Endodermal cell (in vitro differentiated cells): ENCODE measurements at regions not wholly inside any gene's neighbourhood (a gene's known extent, or its start where the extent isn't known, plus 50 kb on each side); places are given as distances from the start of the nearest gene placed in this dataset.

ENCODE experiments used
- DNase-seq: peaks from one replicate; pipeline ENCODE4 v3.0.0-alpha.2; 2017
- H3K27ac ChIP-seq: 2 replicates; pipeline ENCODE4 v1.5.1; 2013; ENCODE audit warnings: mild to moderate bottlenecking, low read depth, low read length, moderate library complexity
- H3K27me3 ChIP-seq: 2 replicates; pipeline ENCODE4 v1.6.1; 2013; ENCODE audit warnings: mild to moderate bottlenecking, low read length, moderate library complexity; ENCODE audit not compliant: insufficient read depth, control insufficient read depth, poor library complexity, severe bottlenecking
- H3K36me3 ChIP-seq: 2 replicates; pipeline ENCODE4 v1.7.0; 2013; ENCODE audit warnings: mild to moderate bottlenecking, low read length, moderate library complexity; ENCODE audit not compliant: control insufficient read depth, insufficient read depth
- H3K4me1 ChIP-seq: one replicate; pipeline ENCODE4 v1.7.0; 2013; ENCODE audit warnings: low read length; ENCODE audit not compliant: control insufficient read depth, insufficient read depth
- H3K4me3 ChIP-seq: 2 replicates; pipeline ENCODE4 v1.5.1; 2013; ENCODE audit warnings: mild to moderate bottlenecking, low read length, moderate library complexity
- H3K9ac ChIP-seq: 2 replicates; pipeline ENCODE4 v1.6.1; 2013; ENCODE audit warnings: mild to moderate bottlenecking, low read length, moderate library complexity; ENCODE audit not compliant: poor library complexity, severe bottlenecking; ENCODE audit errors: extremely low read depth
- H3K9me3 ChIP-seq: 2 replicates; pipeline ENCODE4 v1.6.1; 2013; ENCODE audit warnings: mild to moderate bottlenecking, low read length, moderate library complexity; ENCODE audit not compliant: control insufficient read depth
- H3K27ac Mint-ChIP-seq: 2 replicates; pipeline ENCODE4 v1.8.0; 2020; ENCODE audit warnings: mixed read lengths
- H3K27me3 Mint-ChIP-seq: 2 replicates; pipeline ENCODE4 v1.8.0; 2021; ENCODE audit warnings: mild to moderate bottlenecking, mixed read lengths; ENCODE audit not compliant: insufficient read depth
- H3K36me3 Mint-ChIP-seq: 2 replicates; pipeline ENCODE4 v1.8.0; 2020; ENCODE audit warnings: low read depth, mixed read lengths
- H3K4me1 Mint-ChIP-seq: 2 replicates; pipeline ENCODE4 v1.8.0; 2020; ENCODE audit warnings: mixed read lengths
- H3K4me3 Mint-ChIP-seq: 2 replicates; pipeline ENCODE4 v1.8.0; 2020; ENCODE audit warnings: mild to moderate bottlenecking, moderate library complexity, mixed read lengths
- H3K9me3 Mint-ChIP-seq: 2 replicates; pipeline ENCODE4 v1.8.0; 2020; ENCODE audit warnings: mild to moderate bottlenecking, mixed read lengths
- CTCF ChIP-seq: fragments of 200-600 bp; sonication (generic); conservative IDR thresholded peaks from 2 replicates; pipeline ENCODE4 v1.5.0; 2021; ENCODE audit warnings: antibody characterized with exemption, mild to moderate bottlenecking
- WGBS, 2 experiments: methylation state at CpG; one replicate each; pipeline versions ENCODE4 v1.1.5 to v1.1.7; 2013; ENCODE audit warnings: missing lambda C conversion rate in 2 of 2, mixed read lengths in 1 of 2; ENCODE audit not compliant: insufficient coverage in 1 of 2, insufficient read length in 1 of 2; 5-methylcytosine and 5-hydroxymethylcytosine counted together

DNA sequence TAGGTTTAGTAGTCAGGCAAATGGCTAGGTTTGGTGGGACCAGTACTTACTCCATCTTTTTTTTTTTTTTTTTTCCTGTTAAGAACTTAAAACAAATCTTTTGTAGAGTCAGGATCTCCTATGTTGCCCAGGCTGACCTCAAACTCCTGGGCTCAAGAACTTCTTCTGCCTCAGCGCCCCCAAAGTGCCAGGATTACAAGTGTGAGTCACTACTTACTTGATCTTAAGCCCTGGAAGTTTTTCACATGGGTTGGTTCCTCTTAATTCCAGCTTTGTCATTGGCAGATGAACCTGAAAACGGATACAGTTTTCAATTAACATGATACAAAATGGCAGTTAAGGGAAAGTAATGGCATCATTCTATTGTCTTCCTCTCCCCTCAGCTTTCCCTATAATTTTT, 179.4 kb upstream of the JAG1 start:
- Histone ChIP-seq H3K9ac (no peak overlapping the region), H3K27me3 (no peaks in the 10 kb centered on the region), H3K4me1 (no peaks in the 10 kb centered on the region), H3K36me3 (no peaks in the 10 kb centered on the region), H3K4me3 (no peak overlapping the region), H3K27ac (no peak overlapping the region), H3K9me3 (no peaks in the 10 kb centered on the region)
- 92 to 94% methylated on average over 2 of the region's 2 CpGs for WGBS, 2 experiments
- Mint-ChIP-seq H3K27me3 (no peaks in the 10 kb centered on the region), H3K36me3 (no peaks in the 10 kb centered on the region), H3K4me1 (peaks cover 18% of the 10 kb centered on the region), H3K9me3 (no peaks in the 10 kb centered on the region), H3K27ac (no peak overlapping the region), H3K4me3 (no peak overlapping the region)
- no peak for TF ChIP-seq CTCF
- DNase-seq: no peak

- no peaks in the 10 kb centered on the region for H3K27me3 ChIP-seq
- no peak overlapping the region for H3K9ac ChIP-seq
- no peaks in the 10 kb centered on the region for H3K9me3 ChIP-seq
- Mint-ChIP-seq H3K4me1 (peaks cover 18% of the 10 kb centered on the region), H3K36me3 (no peaks in the 10 kb centered on the region), H3K9me3 (no peaks in the 10 kb centered on the region), H3K27me3 (no peaks in the 10 kb centered on the region), H3K27ac (no peak overlapping the region), H3K4me3 (no peak overlapping the region)
- H3K4me1 ChIP-seq: no peaks in the 10 kb centered on the region
- no peak overlapping the region for H3K27ac ChIP-seq
- H3K36me3 ChIP-seq: no peaks in the 10 kb centered on the region
- no peak overlapping the region for H3K4me3 ChIP-seq
- no peak for TF ChIP-seq CTCF
- WGBS, 2 experiments: 80 to 97% methylated on average over 1 to 4 of the region's 4 CpGs
- DNase-seq: no peak
These were observed 179.9 kb upstream of the JAG1 start for GRCh38 chr20:10853731-10854130.

GRCh38 chr20:10854976-10855375, 181.2 kb upstream of the JAG1 start:
- Mint-ChIP-seq H3K27ac (no peak overlapping the region), H3K36me3 (no peaks in the 10 kb centered on the region), H3K4me3 (no peak overlapping the region), H3K4me1 (peaks cover 18% of the 10 kb centered on the region), H3K9me3 (no peaks in the 10 kb centered on the region), H3K27me3 (no peaks in the 10 kb centered on the region)
- H3K4me1 ChIP-seq: no peaks in the 10 kb centered on the region
- no peak overlapping the region for H3K4me3 ChIP-seq
- no peak overlapping the region for H3K9ac ChIP-seq
- H3K27me3 ChIP-seq: no peaks in the 10 kb centered on the region
- DNase-seq: no peak
- H3K9me3 ChIP-seq: no peaks in the 10 kb centered on the region
- WGBS, 2 experiments: 94 to 98% methylated on average over 2 of the region's 2 CpGs
- H3K27ac ChIP-seq: no peak overlapping the region
- TF ChIP-seq CTCF: no peak
- no peaks in the 10 kb centered on the region for H3K36me3 ChIP-seq
